ENCODE measurements at regions not wholly inside any gene's neighbourhood (a gene's known extent, or its start where the extent isn't known, plus 50 kb on each side); places are given as distances from the start of the nearest gene placed in this dataset.

DNA sequence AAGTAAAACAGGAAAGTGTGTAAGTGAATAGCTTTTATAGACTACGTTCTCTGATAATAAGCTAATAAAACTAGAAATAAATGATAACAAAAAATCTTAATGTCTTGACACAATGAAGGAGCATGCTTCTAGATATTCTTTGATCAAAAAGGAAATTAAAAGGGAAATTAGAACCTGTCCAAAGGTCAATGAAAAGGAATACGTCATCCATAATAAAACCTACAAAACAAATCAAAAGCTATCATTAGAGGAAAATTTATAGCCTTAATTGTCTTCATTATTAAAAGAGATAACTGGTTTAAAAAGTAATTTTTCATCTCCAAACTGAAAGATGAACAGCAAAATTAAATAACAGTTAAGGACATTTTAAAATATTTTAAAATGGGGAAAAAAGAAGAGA, 196.3 kb upstream of the BTBD3 start:
- no peak for TF ChIP-seq POLR2A (IDR thresholded peaks at IDR 0.05)
- TF ChIP-seq, protein P1, sequence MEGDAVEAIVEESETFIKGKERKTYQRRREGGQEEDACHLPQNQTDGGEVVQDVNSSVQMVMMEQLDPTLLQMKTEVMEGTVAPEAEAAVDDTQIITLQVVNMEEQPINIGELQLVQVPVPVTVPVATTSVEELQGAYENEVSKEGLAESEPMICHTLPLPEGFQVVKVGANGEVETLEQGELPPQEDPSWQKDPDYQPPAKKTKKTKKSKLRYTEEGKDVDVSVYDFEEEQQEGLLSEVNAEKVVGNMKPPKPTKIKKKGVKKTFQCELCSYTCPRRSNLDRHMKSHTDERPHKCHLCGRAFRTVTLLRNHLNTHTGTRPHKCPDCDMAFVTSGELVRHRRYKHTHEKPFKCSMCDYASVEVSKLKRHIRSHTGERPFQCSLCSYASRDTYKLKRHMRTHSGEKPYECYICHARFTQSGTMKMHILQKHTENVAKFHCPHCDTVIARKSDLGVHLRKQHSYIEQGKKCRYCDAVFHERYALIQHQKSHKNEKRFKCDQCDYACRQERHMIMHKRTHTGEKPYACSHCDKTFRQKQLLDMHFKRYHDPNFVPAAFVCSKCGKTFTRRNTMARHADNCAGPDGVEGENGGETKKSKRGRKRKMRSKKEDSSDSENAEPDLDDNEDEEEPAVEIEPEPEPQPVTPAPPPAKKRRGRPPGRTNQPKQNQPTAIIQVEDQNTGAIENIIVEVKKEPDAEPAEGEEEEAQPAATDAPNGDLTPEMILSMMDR (IDR thresholded peaks at IDR 0.05): no peak
